HepG2 (cell line): ENCODE measurements at regions not wholly inside any gene's neighbourhood (a gene's known extent, or its start where the extent isn't known, plus 50 kb on each side); places are given as distances from the start of the nearest gene placed in this dataset.

Source experiments
- CREB1 ChIP-seq, 2 experiments: fragments of 450-650 bp in 1 of 2; IDR thresholded peaks; 2 replicates each; pipeline ENCODE4 v1.6.1; 2016 to 2017; ENCODE audit warnings: control low read depth in 1 of 2, mild to moderate bottlenecking in 1 of 2, missing compliant biosample characterization in 1 of 2, missing genetic modification characterization in 1 of 2
- JUNB ChIP-seq: sonication (generic); formaldehyde crosslinking; IDR thresholded peaks from 2 replicates; pipeline ENCODE4 v1.8.0; 2022; ENCODE audit warnings: missing genetic modification reagents, mild to moderate bottlenecking, borderline replicate concordance

GRCh38 chr2:12009323-12009905 is 263.0 kb downstream of the LPIN1 start:
- no peak for TF ChIP-seq CREB1 (IDR thresholded peaks at IDR 0.05)
- TF ChIP-seq CREB1 (CRISPR knock-in tag; IDR thresholded peaks at IDR 0.05) = no peak
- TF ChIP-seq JUNB = no peak
